ENCODE measurements at regions not wholly inside any gene's neighbourhood (a gene's known extent, or its start where the extent isn't known, plus 50 kb on each side); places are given as distances from the start of the nearest gene placed in this dataset.

DNA sequence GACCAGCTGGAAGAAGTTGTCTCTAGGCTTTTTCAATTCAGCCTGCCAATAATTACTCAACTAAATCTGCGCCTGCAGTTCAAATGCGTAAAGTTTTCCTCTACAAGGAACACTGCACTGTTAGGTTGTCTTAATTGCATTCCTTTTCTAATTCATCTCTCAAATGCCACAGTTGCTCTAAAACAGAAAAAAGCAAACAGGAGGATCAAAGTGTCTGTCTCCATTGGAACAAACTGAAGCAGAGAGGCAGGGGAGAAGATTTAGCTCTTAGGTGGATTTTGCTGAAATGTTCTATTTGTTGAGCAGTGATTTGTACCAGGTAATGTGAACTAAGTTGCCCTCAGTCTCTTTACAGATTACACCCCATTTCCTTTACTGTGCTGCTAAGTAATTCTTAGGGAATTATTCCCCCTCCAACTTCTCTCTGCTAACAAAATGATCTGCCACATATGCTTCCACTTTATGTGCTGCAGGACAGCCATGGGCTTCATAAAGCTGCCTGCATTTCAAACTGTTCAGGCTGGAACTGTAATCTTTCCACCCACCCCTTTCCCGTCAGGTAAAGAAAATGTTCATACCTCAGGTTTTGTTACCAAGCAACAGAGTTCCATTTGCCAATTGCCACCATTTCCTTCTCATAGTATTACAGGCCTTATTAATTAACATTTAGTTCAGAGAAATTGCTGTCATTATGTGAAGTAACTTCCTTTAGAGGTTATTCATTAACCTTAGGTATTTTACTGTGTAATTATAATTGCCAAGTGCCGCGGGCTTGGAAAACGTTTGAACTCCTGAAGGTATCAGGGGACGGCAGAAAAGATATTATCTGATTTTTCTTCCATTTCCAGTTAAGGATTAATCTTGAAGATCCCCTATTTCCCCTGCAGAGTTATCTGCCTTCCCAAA, 149.3 kb downstream of the SPRY1 start:
- no peaks in the 10 kb centered on the region for H3K4me1 ChIP-seq (ENCODE audit: insufficient read depth, low read length, poor library complexity, severe bottlenecking)
- no peak overlapping the region for H3K4me2 ChIP-seq (ENCODE audit: low read length)
- no peaks in the 10 kb centered on the region for H3K36me3 ChIP-seq (ENCODE audit: insufficient read depth, low read length)
- ChIA-PET CTCF (ENCODE audit: unreplicated experiment) (no interaction called here), POLR2A (interaction anchor here (0.6 to 1.4 kb wide), 2 partner anchors 17 to 103 kb away, joined by 3 to 4 read pairs; no protein-coding TSS in a partner anchor)
- intact Hi-C loops (cut with micrococcal nuclease; ENCODE audit: unreplicated experiment) = no loop called here
- no peak for TF ChIP-seq EZH2phosphoT487 (IDR thresholded peaks at IDR 0.05; ENCODE audit: borderline replicate concordance, low read depth, low read length)
- TF ChIP-seq, protein P1, sequence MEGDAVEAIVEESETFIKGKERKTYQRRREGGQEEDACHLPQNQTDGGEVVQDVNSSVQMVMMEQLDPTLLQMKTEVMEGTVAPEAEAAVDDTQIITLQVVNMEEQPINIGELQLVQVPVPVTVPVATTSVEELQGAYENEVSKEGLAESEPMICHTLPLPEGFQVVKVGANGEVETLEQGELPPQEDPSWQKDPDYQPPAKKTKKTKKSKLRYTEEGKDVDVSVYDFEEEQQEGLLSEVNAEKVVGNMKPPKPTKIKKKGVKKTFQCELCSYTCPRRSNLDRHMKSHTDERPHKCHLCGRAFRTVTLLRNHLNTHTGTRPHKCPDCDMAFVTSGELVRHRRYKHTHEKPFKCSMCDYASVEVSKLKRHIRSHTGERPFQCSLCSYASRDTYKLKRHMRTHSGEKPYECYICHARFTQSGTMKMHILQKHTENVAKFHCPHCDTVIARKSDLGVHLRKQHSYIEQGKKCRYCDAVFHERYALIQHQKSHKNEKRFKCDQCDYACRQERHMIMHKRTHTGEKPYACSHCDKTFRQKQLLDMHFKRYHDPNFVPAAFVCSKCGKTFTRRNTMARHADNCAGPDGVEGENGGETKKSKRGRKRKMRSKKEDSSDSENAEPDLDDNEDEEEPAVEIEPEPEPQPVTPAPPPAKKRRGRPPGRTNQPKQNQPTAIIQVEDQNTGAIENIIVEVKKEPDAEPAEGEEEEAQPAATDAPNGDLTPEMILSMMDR (conservative IDR thresholded peaks at IDR 0.05; ENCODE audit: low read length) = no peak
- no peak overlapping the region for H2AFZ ChIP-seq (ENCODE audit: low read length)
- no TSS peak for BruUV-seq (replicated peaks)
- H3K9me3 ChIP-seq (ENCODE audit: low read length) = no peaks in the 10 kb centered on the region
- no peak overlapping the region for H3K27ac ChIP-seq (ENCODE audit: low read depth, low read length, poor library complexity, severe bottlenecking)
- DNase-seq (ENCODE audit: low spot score) = no peak
- no peak overlapping the region for H3K4me3 ChIP-seq (ENCODE audit: low read depth, low read length, poor library complexity, severe bottlenecking)
- H4K20me1 ChIP-seq (ENCODE audit: insufficient read depth, low read length) = no peaks in the 10 kb centered on the region
- H3K9me2 ChIP-seq (ENCODE audit: insufficient read depth, low read length) = no peaks in the 10 kb centered on the region
- no peaks in the 10 kb centered on the region for H3K79me2 ChIP-seq (ENCODE audit: insufficient read depth, low read depth, low read length)

DNA sequence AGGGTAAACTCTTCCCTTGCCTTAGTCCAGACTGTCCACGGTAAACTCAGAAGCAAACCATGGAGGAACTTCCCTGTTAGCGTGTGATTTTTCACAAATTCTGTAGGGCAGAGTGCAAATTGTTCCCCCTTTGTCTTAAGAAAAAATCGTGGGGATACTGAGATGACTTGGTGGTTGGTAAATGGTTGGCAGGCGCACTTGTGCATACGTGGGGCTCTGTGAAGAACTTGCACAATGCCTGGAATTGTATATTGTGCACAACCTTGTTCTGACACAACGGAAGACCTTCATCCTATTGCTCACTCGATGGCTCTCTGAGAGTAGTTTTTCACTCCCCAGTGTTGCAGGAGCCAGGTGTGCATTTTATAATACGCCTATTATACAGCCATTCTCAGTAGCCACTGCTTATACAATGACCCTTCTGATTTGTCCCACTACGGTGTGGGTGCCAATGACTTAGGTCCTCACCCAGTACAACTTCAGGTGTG, 150.0 kb downstream of the SPRY1 start:
- POLR2A ChIA-PET = interaction anchor here (0.6 kb wide), 1 partner anchor 102 kb away, joined by 3 read pairs; no protein-coding TSS in a partner anchor
- no peak for DNase-seq (ENCODE audit: low spot score)
- no peaks in the 10 kb centered on the region for H3K4me1 ChIP-seq (ENCODE audit: insufficient read depth, low read length, poor library complexity, severe bottlenecking)
- H3K36me3 ChIP-seq (ENCODE audit: insufficient read depth, low read length) = no peaks in the 10 kb centered on the region
- H3K27ac ChIP-seq (ENCODE audit: low read depth, low read length, poor library complexity, severe bottlenecking) = no peak overlapping the region
- CTCF ChIA-PET (ENCODE audit: unreplicated experiment) = no interaction called here
- no peaks in the 10 kb centered on the region for H3K9me3 ChIP-seq (ENCODE audit: low read length)
- H4K20me1 ChIP-seq (ENCODE audit: insufficient read depth, low read length) = no peaks in the 10 kb centered on the region
- TF ChIP-seq, protein P1 (conservative IDR thresholded peaks at IDR 0.05; ENCODE audit: low read length) = no peak
- no peaks in the 10 kb centered on the region for H3K9me2 ChIP-seq (ENCODE audit: insufficient read depth, low read length)
- H2AFZ ChIP-seq (ENCODE audit: low read length) = no peak overlapping the region
- no TSS peak for BruUV-seq (replicated peaks)
- intact Hi-C loops (cut with micrococcal nuclease; ENCODE audit: unreplicated experiment) = no loop called here
- no peak overlapping the region for H3K4me2 ChIP-seq (ENCODE audit: low read length)
- H3K4me3 ChIP-seq (ENCODE audit: low read depth, low read length, poor library complexity, severe bottlenecking) = no peak overlapping the region
- no peaks in the 10 kb centered on the region for H3K79me2 ChIP-seq (ENCODE audit: insufficient read depth, low read depth, low read length)

All from OCI-LY7 (cell line).